CD4-positive, CD25-positive, alpha-beta regulatory T cell (primary cell): ENCODE measurements at regions not wholly inside any gene's neighbourhood (a gene's known extent, or its start where the extent isn't known, plus 50 kb on each side); places are given as distances from the start of the nearest gene placed in this dataset.
"Not testable (repeated sequence)": the region's sequence is repeated elsewhere in the genome, so short reads cannot be mapped to it uniquely, and the experiment has no call there.

Experiments
- ATAC-seq, 2 donors: fragments of 150-1000 bp; cut with Tn5 transposase; one replicate each; pipeline ENCODE4 v1.10.0; 2021; ENCODE audit warnings: low read depth in 2 of 2, moderate number of reproducible peaks in 2 of 2, moderate library complexity in 1 of 2
- DNase-seq, 3 donors: peaks; one replicate each; pipeline versions ENCODE4 v3.0.0 to v3.0.0-alpha.2; 2012 to 2022; ENCODE audit warnings: mixed read lengths in 1 of 3
- H3K27ac ChIP-seq: one replicate; pipeline ENCODE4 v1.7.0; 2013; ENCODE audit warnings: mild to moderate bottlenecking, low read length; ENCODE audit not compliant: insufficient read depth, poor library complexity, severe bottlenecking
- H3K27me3 ChIP-seq: one replicate; pipeline ENCODE4 v1.7.0; 2013; ENCODE audit warnings: low read length; ENCODE audit not compliant: control insufficient read depth, insufficient read depth
- H3K36me3 ChIP-seq: one replicate; pipeline ENCODE4 v1.7.0; 2013; ENCODE audit warnings: mild to moderate bottlenecking, low read length, moderate library complexity; ENCODE audit not compliant: control insufficient read depth, insufficient read depth
- H3K4me1 ChIP-seq: 2 replicates; pipeline ENCODE4 v1.7.0; 2013; ENCODE audit warnings: mild to moderate bottlenecking, low read length; ENCODE audit not compliant: insufficient read depth, control insufficient read depth, poor library complexity, severe bottlenecking
- H3K4me3 ChIP-seq: one replicate; pipeline ENCODE4 v1.7.0; 2013; ENCODE audit warnings: low read depth, mild to moderate bottlenecking, low read length, moderate library complexity
- H3K9me3 ChIP-seq, 2 experiments: 1 replicate in 1 of 2; 2 replicates in 1 of 2; pipeline ENCODE4 v1.7.0; 2013; ENCODE audit warnings: low read length in 2 of 2, mild to moderate bottlenecking in 1 of 2, moderate library complexity in 1 of 2; ENCODE audit not compliant: control insufficient read depth in 2 of 2
- H3K27ac Mint-ChIP-seq, 3 donors: one replicate each; pipeline ENCODE4 v1.8.0; 2020 to 2022; ENCODE audit warnings: mild to moderate bottlenecking in 3 of 3, mixed read lengths in 3 of 3, moderate library complexity in 2 of 3
- H3K27me3 Mint-ChIP-seq: one replicate; pipeline ENCODE4 v1.8.0; 2022; ENCODE audit warnings: mild to moderate bottlenecking, mixed read lengths
- H3K36me3 Mint-ChIP-seq: one replicate; pipeline ENCODE4 v1.8.0; 2020; ENCODE audit warnings: mixed read lengths
- H3K4me1 Mint-ChIP-seq, 4 donors: one replicate each; pipeline ENCODE4 v1.8.0; 2020 to 2022; ENCODE audit warnings: mixed read lengths in 4 of 4, mild to moderate bottlenecking in 1 of 4
- H3K4me3 Mint-ChIP-seq, 4 donors: one replicate each; pipeline ENCODE4 v1.8.0; 2020 to 2022; ENCODE audit warnings: mild to moderate bottlenecking in 4 of 4, mixed read lengths in 4 of 4, moderate library complexity in 3 of 4
- H3K9me3 Mint-ChIP-seq, 7 donors: one replicate each; pipeline ENCODE4 v1.8.0; 2020 to 2022; ENCODE audit warnings: mixed read lengths in 7 of 7, mild to moderate bottlenecking in 3 of 7, moderate library complexity in 2 of 7

- Histone ChIP-seq H3K36me3 (no peaks in the 10 kb centered on the region), H3K27ac (no peak overlapping the region), H3K4me3 (no peak overlapping the region), H3K4me1 (no peaks in the 10 kb centered on the region), H3K27me3 (peaks cover 4% of the 10 kb centered on the region), H3K9me3 (no peaks in the 10 kb centered on the region)
- ATAC-seq (peak; percentile 83), DNase-seq (peak; percentile 57 to 80 (median 79))
- peaks cover 5% of the 10 kb centered on the region for H3K36me3 Mint-ChIP-seq
- H3K27ac Mint-ChIP-seq, result peak overlapping the region in 1 of 3 donors; percentile 69
- H3K4me1 Mint-ChIP-seq, result peaks cover 0 to 8% (median 0%) of the 10 kb centered on the region in 4 donors
- peaks cover 5% of the 10 kb centered on the region for H3K27me3 Mint-ChIP-seq
- H3K9me3 Mint-ChIP-seq, result peaks cover 0 to 2% (median 0%) of the 10 kb centered on the region in 7 donors
- H3K4me3 Mint-ChIP-seq, result no peak overlapping the region
These were observed 65.0 kb upstream of the TMEM45B start for GRCh38 chr11:129750343-129751292.

- Mint-ChIP-seq H3K4me3 (no peak overlapping the region), H3K36me3 (peaks cover 6% of the 10 kb centered on the region), H3K27ac (no peak overlapping the region), H3K4me1 (peaks cover 0 to 8% (median 0%) of the 10 kb centered on the region in 4 donors), H3K27me3 (peaks cover 5% of the 10 kb centered on the region), H3K9me3 (peaks cover 0 to 6% (median 3%) of the 10 kb centered on the region in 7 donors)
- Histone ChIP-seq H3K27ac (no peak overlapping the region), H3K4me3 (no peak overlapping the region), H3K36me3 (no peaks in the 10 kb centered on the region), H3K27me3 (peaks cover 4% of the 10 kb centered on the region), H3K4me1 (no peaks in the 10 kb centered on the region), H3K9me3 (no peaks in the 10 kb centered on the region)
- ATAC-seq, result no peak
- DNase-seq, result no peak
These were observed 64.1 kb upstream of the TMEM45B start for GRCh38 chr11:129751511-129751910.

- H3K36me3 Mint-ChIP-seq, H3K4me1 Mint-ChIP-seq, H3K4me3 Mint-ChIP-seq, H3K9me3 ChIP-seq, H3K9me3 Mint-ChIP-seq, H3K36me3 ChIP-seq, H3K27me3 ChIP-seq, DNase-seq, H3K4me1 ChIP-seq, H3K4me3 ChIP-seq, H3K27me3 Mint-ChIP-seq, H3K27ac ChIP-seq, H3K27ac Mint-ChIP-seq, ATAC-seq: not testable (repeated sequence)
These were observed 52.1 kb upstream of the TMEM45B start for GRCh38 chr11:129763569-129763968.

- DNase-seq, H3K36me3 ChIP-seq, H3K4me3 Mint-ChIP-seq, H3K27ac Mint-ChIP-seq, H3K4me1 Mint-ChIP-seq, H3K36me3 Mint-ChIP-seq, H3K4me3 ChIP-seq, H3K9me3 ChIP-seq, H3K27me3 ChIP-seq, H3K27ac ChIP-seq, H3K27me3 Mint-ChIP-seq, ATAC-seq, H3K4me1 ChIP-seq: not testable (repeated sequence)
- H3K9me3 Mint-ChIP-seq, result peaks cover 0 to 11% (median 3%) of the 10 kb centered on the region in 7 donors
These were observed 51.4 kb upstream of the TMEM45B start for GRCh38 chr11:129764204-129764603.
